Uterus (tissue), 3 donors: ENCODE measurements at regions not wholly inside any gene's neighbourhood (a gene's known extent, or its start where the extent isn't known, plus 50 kb on each side); places are given as distances from the start of the nearest gene placed in this dataset.
"Not testable (repeated sequence)": the region's sequence is repeated elsewhere in the genome, so short reads cannot be mapped to it uniquely, and the experiment has no call there.

Experiments used
- DNase-seq, 2 donors: peaks; one replicate each; pipeline ENCODE4 v3.0.0-alpha.2; 2019 to 2020
- H3K27ac ChIP-seq, 2 donors: fragments of 200-600 bp; sonication (generic); 1 replicate in 1 of 2; 2 replicates in 1 of 2; pipeline ENCODE4 v1.5.1; 2016 to 2018
- H3K27me3 ChIP-seq, 2 donors: fragments of 200-600 bp; sonication (generic); one replicate each; pipeline ENCODE4 v1.5.1; 2018 to 2019; ENCODE audit warnings: control low read depth in 1 of 2
- H3K36me3 ChIP-seq, 2 donors: fragments of 200-600 bp; sonication (generic); one replicate each; pipeline ENCODE4 v1.5.1; 2019; ENCODE audit warnings: control low read depth in 1 of 2
- H3K4me1 ChIP-seq, 2 donors: fragments of 200-600 bp; sonication (generic); one replicate each; pipeline ENCODE4 v1.5.1; 2018 to 2019; ENCODE audit warnings: control low read depth in 1 of 2
- H3K4me3 ChIP-seq, 2 donors: fragments of 200-600 bp; sonication (generic); 1 replicate in 1 of 2; 2 replicates in 1 of 2; pipeline ENCODE4 v1.5.1; 2018 to 2019; ENCODE audit warnings: mild to moderate bottlenecking in 1 of 2
- H3K9me3 ChIP-seq, 2 donors: fragments of 200-600 bp; sonication (generic); one replicate each; pipeline ENCODE4 v1.5.1; 2019; ENCODE audit warnings: control low read depth in 1 of 2
- POLR2A ChIP-seq, 2 donors: fragments of 450-650 bp; IDR thresholded peaks; one replicate each; pipeline ENCODE4 v1.6.1; 2016; ENCODE audit warnings: antibody characterized with exemption in 2 of 2, mild to moderate bottlenecking in 1 of 2, moderate library complexity in 1 of 2
- intact Hi-C: fragments of 100-400 bp; cut with DNase I; formaldehyde crosslinking; loops from one replicate; pipeline ENCODE4 v1.15.1; 2023; ENCODE audit warnings: low total_unique reads
- TF ChIP-seq, protein P1 (sequence below), 4 experiments: fragments of 200-600 bp in 2 of 4; fragments of 450-650 bp in 2 of 4; sonication (generic) in 2 of 4; IDR thresholded peaks; one replicate each; pipeline ENCODE4 v1.5.1; 2016 to 2019; ENCODE audit warnings: antibody characterized with exemption in 4 of 4, mild to moderate bottlenecking in 2 of 4, moderate library complexity in 1 of 4
- donor health status: DM: yes; HTN: yes; CAD: no.

DNA sequence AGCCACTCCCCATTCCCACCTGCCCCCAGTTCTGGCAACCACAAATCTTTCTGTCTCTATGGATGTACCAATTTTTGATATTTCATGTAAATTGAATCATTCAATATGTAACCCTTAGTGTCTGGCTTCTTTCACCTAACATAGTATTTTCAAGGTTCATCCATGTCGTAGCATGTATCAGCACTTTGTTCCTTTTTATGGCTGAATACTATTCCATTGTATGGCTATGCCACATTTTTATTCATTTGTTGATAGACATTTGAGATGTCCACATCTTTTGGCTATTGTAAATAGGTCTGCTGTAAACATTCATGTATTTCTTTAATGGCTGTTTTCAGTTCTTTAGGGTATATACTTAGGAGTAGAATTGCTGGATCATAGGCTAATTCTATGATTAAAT, 270.5 kb downstream of the FGFR2 start:
- no peaks in the 10 kb centered on the region for H3K36me3 ChIP-seq
- no peak overlapping the region for H3K27ac ChIP-seq
- intact Hi-C loops: no loop called here
- H3K9me3 ChIP-seq: no peaks in the 10 kb centered on the region
- no peak for TF ChIP-seq POLR2A (IDR thresholded peaks at IDR 0.05)
- TF ChIP-seq, protein P1, sequence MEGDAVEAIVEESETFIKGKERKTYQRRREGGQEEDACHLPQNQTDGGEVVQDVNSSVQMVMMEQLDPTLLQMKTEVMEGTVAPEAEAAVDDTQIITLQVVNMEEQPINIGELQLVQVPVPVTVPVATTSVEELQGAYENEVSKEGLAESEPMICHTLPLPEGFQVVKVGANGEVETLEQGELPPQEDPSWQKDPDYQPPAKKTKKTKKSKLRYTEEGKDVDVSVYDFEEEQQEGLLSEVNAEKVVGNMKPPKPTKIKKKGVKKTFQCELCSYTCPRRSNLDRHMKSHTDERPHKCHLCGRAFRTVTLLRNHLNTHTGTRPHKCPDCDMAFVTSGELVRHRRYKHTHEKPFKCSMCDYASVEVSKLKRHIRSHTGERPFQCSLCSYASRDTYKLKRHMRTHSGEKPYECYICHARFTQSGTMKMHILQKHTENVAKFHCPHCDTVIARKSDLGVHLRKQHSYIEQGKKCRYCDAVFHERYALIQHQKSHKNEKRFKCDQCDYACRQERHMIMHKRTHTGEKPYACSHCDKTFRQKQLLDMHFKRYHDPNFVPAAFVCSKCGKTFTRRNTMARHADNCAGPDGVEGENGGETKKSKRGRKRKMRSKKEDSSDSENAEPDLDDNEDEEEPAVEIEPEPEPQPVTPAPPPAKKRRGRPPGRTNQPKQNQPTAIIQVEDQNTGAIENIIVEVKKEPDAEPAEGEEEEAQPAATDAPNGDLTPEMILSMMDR (IDR thresholded peaks at IDR 0.05): no peak
- DNase-seq: no peak
- no peaks in the 10 kb centered on the region for H3K27me3 ChIP-seq
- no peak overlapping the region for H3K4me3 ChIP-seq
- H3K4me1 ChIP-seq: no peaks in the 10 kb centered on the region

DNA sequence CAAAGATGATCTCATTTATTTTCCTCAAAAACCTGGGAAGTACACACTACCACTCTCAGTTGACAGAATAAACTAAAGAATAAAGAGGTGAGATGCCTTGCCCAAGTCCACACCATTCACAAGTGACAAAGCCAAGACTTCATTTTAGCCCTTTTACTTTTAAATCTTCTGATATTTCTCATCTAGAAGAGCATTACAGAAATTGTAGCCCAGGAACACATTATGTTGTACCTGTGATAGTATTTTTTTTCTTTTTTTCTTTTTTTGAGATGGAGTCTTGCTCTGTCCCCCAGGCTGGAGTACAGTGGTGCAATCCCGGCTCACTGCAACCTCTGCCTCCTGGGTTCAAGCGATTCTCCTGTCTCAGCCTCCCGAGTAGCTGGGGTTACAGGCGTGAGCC, 268.6 kb downstream of the FGFR2 start:
- H3K27ac ChIP-seq, intact Hi-C loops, H3K9me3 ChIP-seq, H3K36me3 ChIP-seq, H3K27me3 ChIP-seq, H3K4me1 ChIP-seq, H3K4me3 ChIP-seq, DNase-seq: not testable (repeated sequence)

DNA sequence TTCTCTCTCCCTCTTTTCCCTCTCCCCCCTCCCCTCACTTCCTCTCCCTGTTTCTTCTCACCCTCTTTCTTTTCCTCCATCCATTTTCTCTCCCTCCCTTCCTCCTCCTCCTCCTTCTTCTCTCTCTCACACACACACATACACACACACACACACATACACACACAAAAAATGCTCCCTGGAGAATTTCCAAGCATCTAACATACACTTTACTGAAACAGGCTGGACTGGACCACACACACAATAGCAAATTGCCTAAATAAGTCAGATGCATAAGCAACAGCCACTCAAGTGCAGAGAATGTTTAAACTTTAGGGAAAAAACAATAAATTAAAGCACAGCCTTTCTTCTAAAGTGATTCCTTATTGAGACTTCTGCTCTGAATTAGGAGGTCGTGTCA, 267.7 kb downstream of the FGFR2 start:
- Histone ChIP-seq H3K4me3 (no peak overlapping the region), H3K4me1 (no peaks in the 10 kb centered on the region), H3K27ac (no peak overlapping the region), H3K27me3 (no peaks in the 10 kb centered on the region), H3K36me3 (no peaks in the 10 kb centered on the region), H3K9me3 (no peaks in the 10 kb centered on the region)
- TF ChIP-seq POLR2A (IDR thresholded peaks at IDR 0.05): no peak
- TF ChIP-seq, protein P1 (IDR thresholded peaks at IDR 0.05): no peak
- intact Hi-C loops: no loop called here
- DNase-seq: no peak

DNA sequence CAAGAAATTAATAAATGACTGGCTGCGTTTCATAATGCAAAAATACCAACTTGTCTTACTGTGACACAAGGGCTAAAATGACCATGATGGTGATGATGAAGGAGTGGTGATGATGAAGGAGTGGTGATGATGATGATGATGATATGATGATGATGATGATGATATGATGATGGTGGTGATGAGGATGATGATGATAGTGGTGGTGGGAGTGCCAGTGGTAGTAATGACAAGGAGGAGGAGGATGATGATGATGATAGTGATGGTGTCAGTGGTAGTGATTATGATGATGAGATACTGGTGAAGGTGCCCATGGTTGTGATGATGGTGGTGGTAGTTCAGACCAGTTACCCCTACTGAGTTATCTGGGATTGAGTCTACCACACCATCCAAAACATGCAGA, 265.9 kb downstream of the FGFR2 start:
- no peaks in the 10 kb centered on the region for H3K9me3 ChIP-seq
- DNase-seq: no peak
- no peaks in the 10 kb centered on the region for H3K4me1 ChIP-seq
- no peaks in the 10 kb centered on the region for H3K27me3 ChIP-seq
- intact Hi-C loops: no loop called here
- no peak overlapping the region for H3K27ac ChIP-seq
- no peak overlapping the region for H3K4me3 ChIP-seq
- TF ChIP-seq, protein P1 (IDR thresholded peaks at IDR 0.05): no peak
- TF ChIP-seq POLR2A (IDR thresholded peaks at IDR 0.05): no peak
- H3K36me3 ChIP-seq: no peaks in the 10 kb centered on the region

DNA sequence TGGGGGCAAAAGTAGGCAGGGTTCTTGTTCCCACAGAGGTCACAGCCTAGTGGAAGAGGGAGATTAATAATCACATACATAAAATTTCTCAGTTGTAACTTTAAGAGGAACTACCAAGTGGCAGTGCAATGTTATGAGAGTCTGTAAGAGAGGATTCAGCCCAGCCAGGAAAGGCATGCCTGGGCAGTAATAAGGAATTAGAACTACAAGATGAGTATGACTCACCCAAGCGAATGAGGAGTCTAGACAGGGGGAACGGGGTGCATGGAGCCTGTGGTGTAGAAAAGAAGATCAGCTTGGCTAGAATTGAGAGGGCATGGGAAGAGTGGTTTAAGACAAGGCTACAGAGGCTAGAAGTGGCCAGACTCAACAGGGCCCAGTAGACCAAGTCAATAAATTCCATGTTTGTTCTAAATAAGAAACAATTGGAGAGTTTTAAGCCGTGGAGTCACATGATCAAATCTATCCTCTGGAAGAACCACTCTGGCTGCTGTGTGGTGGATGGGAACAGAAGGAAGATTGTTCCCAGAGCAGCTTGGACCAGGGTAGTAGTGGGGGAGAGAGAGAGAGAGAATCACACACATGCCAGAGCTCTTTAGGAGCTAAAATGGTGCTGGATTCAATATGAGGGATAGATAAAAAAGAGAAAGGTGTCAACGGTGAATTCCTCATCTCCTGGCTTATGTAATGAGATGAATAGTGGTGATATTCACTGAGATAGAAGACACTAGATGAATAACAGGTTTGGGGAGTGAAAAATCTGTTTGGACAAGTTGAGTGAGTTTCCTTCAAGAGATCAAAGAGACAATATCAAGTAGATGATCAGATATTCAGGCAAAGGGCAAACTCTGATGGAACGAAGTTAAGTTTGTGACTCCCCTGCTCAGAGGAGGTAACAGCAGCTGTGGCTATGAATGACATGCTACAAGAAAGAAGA, 265.1 kb downstream of the FGFR2 start:
- Histone ChIP-seq H3K36me3 (no peaks in the 10 kb centered on the region), H3K27me3 (no peaks in the 10 kb centered on the region), H3K4me3 (no peak overlapping the region), H3K9me3 (no peaks in the 10 kb centered on the region), H3K27ac (no peak overlapping the region), H3K4me1 (no peaks in the 10 kb centered on the region)
- DNase-seq: no peak
- intact Hi-C loops: no loop called here
- TF ChIP-seq, protein P1 (IDR thresholded peaks at IDR 0.05): no peak
- no peak for TF ChIP-seq POLR2A (IDR thresholded peaks at IDR 0.05)
